ENCODE measurements at regions not wholly inside any gene's neighbourhood (a gene's known extent, or its start where the extent isn't known, plus 50 kb on each side); places are given as distances from the start of the nearest gene placed in this dataset.
A peak's percentile ranks its signal among the peaks of the same experiment; 100 is the strongest.

GRCh38 chr14:100381395-100382105 is 58.4 kb downstream of the SLC25A47 start:
- no peak for DNase-seq

GRCh38 chr14:100382106-100382455 is 58.9 kb downstream of the SLC25A47 start:
- no peak for DNase-seq

- DNase-seq = peak; percentile 71
These were observed 60.6 kb downstream of the SLC25A47 start for GRCh38 chr14:100383727-100384158.

GRCh38 chr14:100384277-100384676 is 61.1 kb downstream of the SLC25A47 start:
- no peak for DNase-seq

GRCh38 chr14:100384819-100385813 is 62.0 kb downstream of the SLC25A47 start:
- DNase-seq = no peak

GRCh38 chr14:100386121-100386520 is 63.0 kb downstream of the SLC25A47 start:
- DNase-seq = no peak

DNA sequence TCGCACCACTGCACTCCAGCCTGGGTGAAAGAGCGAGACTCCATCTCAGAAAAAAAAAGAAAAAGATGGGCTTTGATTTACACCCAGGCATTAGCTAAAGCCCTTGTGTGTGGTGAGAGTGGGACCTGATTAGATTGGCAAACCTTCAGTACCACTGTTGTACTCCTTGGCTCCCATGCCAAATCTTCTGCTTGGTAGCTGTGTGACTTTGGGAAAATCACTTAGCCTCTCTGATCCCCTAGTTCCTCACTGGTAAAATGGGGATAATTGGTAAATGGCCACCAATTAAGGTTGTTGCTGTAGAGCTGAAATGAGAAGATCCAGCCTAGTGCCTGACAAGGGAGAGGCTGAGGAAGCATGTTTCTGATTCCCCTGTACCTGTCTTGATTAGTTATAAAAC is 63.7 kb downstream of the SLC25A47 start:
- DNase-seq = no peak

DNA sequence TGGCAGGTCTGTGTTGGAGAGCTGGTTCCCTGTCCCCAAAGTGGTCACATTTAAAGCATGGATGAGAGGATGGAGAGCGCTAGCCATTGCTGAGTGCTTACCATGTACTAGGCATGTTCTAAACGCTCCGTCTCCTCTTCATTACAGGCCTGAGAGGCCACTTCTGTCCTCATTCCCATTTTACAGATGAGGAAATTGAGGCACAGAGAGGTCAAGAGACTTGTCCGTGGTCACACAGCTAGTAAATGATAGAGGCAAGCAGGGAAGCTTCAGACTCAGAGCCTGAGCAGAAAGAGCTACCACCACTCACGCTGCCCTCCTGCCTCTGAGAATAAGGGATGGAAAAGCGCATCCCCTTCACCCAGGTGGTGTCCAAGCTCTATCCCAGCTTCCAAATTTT is 64.3 kb downstream of the SLC25A47 start:
- DNase-seq = no peak

- DNase-seq = no peak
These were observed 65.2 kb downstream of the SLC25A47 start for GRCh38 chr14:100388103-100389054.

- DNase-seq = no peak
These were observed 66.5 kb downstream of the SLC25A47 start for GRCh38 chr14:100389497-100390104.

DNA sequence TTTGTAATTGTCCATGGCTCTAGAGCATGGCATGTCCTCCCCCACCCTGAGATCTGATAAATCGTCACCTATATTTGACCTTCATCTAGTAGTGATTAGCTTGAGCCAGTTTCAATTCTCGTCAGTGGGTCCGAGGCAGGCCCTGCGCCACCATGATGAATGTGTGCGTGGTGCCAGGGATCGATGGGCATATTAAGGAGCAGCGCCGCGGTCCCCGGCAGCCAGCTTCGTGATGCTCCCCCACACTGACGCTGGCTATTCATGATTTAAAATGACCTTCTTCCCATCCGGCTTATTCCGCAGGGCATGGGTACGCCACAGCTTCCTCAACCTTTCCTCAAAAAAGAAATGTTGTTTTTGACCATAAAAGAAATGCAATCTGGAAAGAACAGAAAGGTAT is 68.0 kb downstream of the SLC25A47 start:
- DNase-seq = no peak

DNA sequence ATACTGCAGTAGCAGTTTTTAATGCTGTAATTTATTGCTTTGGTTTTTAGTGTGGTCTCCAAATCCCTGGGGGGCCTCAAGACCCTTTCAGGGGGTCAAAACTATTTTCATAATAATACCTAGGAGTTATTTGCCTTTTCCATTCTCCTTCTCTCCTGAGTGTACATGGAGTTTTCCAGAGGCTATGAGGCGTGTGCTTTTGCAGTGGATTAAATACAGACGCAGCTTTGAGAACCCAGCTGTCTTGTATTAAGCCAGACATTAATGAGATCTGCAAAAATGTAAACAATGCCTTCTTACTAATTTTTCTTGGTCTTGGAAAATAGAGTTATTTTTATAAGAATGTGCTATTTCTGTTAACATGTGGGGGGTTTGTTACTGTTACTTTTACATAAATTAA is 68.6 kb downstream of the SLC25A47 start:
- no peak for DNase-seq

- DNase-seq = no peak
These were observed 69.2 kb downstream of the SLC25A47 start for GRCh38 chr14:100392356-100392755.

DNA sequence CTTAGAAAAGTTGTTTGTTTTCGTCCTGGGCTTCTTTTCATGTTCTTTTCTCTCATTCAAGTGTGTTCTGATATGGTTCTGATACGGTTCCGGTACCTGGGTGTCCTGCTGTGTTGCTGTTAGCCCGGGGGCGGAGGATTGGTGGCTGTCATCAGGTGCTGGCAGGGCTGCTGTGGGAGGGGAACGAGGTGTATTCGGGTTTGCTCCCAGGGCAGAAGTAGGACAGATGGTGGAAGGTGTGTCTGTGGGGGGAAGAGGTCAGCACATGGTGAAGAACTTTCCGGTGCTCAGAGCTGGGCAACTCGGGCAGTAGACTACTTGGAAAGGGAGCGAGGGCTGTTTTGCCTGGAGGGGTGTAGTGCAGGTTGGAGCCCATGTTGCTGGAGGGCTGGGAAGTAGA is 70.2 kb downstream of the SLC25A47 start:
- no peak for DNase-seq

DNA sequence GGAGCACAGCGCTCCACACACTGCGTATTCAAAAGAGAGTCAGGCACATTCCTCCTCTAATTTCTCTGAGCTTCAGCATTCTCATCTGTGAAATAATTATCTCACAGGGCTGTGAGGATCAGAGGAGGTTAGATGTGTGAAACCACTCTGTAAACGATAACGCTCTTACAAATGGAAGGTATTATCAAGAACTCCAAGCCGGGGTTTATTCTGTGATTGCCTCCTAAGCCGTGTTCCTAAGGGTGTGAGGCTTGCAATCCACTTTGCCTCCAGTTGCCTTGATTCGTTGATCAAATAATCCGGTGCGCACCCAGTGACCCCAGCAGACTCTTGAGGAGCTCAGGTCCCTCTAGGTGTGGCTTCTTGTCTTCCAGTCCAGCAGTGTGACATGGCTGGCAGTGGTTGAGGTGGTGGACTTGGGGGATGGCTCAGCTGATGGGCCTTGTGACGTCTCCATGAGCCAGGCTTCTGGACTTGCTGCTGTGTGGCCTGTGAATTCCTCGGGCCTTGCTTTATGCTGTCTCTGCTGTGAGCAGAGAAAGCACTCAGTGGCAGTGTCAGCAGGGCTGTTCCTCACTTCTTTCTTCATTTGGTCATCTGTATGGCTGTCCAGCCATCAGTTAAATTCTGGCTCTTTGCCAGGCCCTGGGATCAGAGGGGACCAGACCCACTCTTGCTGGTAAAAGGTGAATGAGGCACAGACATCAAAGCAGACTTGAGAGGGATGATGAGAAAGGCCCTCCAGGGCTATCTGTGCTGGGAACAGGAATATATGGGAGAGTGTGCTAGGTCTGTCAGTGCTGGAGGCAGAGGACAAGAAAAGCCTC is 71.0 kb downstream of the SLC25A47 start:
- no peak for DNase-seq

DNA sequence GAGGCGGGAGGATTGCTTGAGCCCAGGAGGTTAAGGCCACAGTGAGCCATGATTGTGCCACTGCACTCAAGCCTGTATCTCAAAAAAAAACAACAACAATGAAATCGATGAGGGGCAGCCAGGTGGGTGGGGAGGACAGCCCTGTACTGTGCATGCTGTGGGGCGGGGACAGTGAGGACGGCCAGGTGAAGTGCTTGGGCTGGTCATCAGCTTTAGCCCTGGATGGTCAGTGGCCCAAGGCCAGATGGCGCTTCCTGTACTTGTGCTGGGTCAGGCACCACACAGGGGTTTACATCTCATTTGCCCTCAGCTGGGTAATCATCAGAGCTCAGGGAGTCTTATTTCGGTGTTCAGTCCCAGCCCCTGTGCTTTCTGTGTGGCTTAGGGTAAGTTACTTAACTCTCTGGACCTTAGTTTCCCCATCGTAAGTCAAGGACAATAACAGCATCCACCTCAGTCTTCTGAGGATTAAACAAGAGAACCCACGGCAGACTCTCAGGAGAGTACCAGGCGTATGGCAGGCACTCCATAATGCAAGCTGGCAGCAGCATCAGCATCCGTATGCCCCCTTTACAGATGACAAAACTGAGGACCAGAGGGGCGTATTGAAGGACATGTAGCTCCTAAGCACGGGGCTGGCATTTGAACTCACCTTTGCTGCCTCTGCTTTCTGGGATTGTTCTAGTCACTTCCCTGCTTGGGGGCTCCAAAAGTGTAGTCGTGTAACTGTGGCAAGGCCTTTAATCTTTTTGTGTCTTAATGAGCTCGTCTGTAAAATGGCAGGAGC is 71.9 kb downstream of the SLC25A47 start:
- no peak for DNase-seq

DNA sequence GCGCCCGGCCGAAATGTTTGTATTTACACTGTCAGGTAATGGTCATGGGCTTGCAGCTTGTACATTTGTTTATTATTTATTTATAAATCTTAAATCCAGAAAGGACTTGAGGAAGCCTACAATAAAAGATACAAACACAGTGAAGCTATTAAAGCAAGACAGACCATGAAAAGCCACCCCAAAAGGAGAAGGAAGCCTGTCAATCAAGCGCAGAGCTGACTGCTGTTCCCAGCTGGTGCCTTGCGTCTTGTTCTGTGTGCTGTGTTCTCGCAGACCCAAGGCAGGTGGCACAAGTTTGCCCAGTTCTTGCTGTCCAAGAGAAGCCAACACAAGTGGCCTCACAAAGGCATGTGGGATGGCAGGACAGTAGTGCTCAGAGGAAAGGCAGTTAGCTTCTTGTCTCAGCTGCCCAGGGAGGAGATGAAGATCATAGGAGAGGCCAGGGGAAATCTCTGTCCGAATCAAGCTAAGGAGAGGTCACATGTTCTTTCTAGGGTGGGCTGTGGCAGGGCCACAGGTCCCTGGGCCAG is 73.2 kb downstream of the SLC25A47 start:
- no peak for DNase-seq

DNA sequence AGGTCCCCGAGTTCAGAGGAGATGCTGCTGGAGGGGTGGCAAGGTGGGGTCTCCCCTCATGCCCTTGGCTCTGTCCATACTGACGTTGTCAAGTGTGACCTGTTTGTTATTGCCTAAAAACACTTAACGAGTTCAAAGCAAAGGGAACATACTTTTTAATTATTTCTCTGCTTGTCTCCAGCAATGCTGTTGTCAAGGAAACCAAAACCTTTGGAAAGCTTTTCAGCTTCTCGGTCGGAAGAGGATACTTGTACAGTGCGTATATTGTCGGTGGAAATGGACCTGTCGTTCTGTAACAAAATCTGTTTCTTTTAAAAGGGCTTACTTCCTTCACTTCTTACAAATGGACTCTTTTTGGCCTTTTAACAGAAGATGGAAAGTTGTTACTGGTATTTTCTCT is 73.9 kb downstream of the SLC25A47 start:
- no peak for DNase-seq

DNA sequence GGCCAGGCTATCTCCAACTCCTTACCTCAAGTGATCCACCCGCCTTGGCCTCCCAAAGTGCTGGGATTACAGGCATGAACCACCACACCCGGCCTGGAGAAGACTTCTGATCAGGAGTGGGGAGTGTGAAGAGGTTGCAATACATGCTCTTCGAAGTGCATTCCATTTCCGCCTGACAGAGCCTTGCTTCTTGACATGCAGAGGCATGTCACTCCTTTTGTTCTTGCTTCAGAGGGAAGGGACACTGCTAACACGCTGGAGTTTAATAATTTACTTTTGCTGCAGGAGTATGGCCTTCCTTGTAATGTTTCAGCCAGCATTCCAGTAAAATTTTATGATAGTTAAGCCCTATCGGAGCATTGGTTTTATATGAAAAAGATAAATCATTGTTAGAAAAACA is 74.9 kb downstream of the SLC25A47 start:
- no peak for DNase-seq
